Loucy (cell line): ENCODE measurements at regions not wholly inside any gene's neighbourhood (a gene's known extent, or its start where the extent isn't known, plus 50 kb on each side); places are given as distances from the start of the nearest gene placed in this dataset.

Experiments used
- H2AFZ ChIP-seq: fragments of 200-600 bp; sonication (generic); 2 replicates; pipeline ENCODE4 v1.6.0; 2016; ENCODE audit warnings: antibody characterized with exemption, mild to moderate bottlenecking, low read length, moderate library complexity
- H3F3A ChIP-seq: fragments of 200-600 bp; 2 replicates; pipeline ENCODE4 v1.6.0; 2016; ENCODE audit warnings: antibody characterized with exemption, low read depth, mild to moderate bottlenecking
- H3K27me3 ChIP-seq: fragments of 200-600 bp; sonication (generic); 2 replicates; pipeline ENCODE4 v1.6.1; 2014; ENCODE audit warnings: low read length, mild to moderate bottlenecking; ENCODE audit not compliant: insufficient read depth, poor library complexity, severe bottlenecking
- H3K36me3 ChIP-seq: fragments of 200-600 bp; sonication (generic); 2 replicates; pipeline ENCODE4 v1.6.1; 2016; ENCODE audit warnings: low read length; ENCODE audit not compliant: insufficient read depth
- H3K4me1 ChIP-seq: fragments of 200-600 bp; sonication (generic); 2 replicates; pipeline ENCODE4 v1.5.1; 2014; ENCODE audit warnings: low read length, mild to moderate bottlenecking; ENCODE audit not compliant: insufficient read depth, poor library complexity, severe bottlenecking
- H3K4me2 ChIP-seq: fragments of 200-600 bp; sonication (generic); 2 replicates; pipeline ENCODE4 v1.6.0; 2014; ENCODE audit warnings: antibody characterized with exemption, low read length, low read depth, mild to moderate bottlenecking; ENCODE audit not compliant: poor library complexity, severe bottlenecking
- H3K4me3 ChIP-seq: fragments of 200-600 bp; sonication (generic); 2 replicates; pipeline ENCODE4 v1.5.1; 2014; ENCODE audit warnings: low read length, mild to moderate bottlenecking, mixed read lengths; ENCODE audit not compliant: poor library complexity, severe bottlenecking
- H3K79me2 ChIP-seq: fragments of 200-600 bp; sonication (generic); 2 replicates; pipeline ENCODE4 v1.6.1; 2014; ENCODE audit warnings: low read length; ENCODE audit not compliant: insufficient read depth
- H3K9ac ChIP-seq: fragments of 200-600 bp; sonication (generic); 2 replicates; pipeline ENCODE4 v1.6.0; 2014; ENCODE audit warnings: mild to moderate bottlenecking, low read depth, low read length, moderate library complexity; ENCODE audit not compliant: poor library complexity, severe bottlenecking
- H3K9me2 ChIP-seq: fragments of 200-600 bp; sonication (generic); replicated peaks from 2 replicates; pipeline ENCODE4 v1.6.1; 2016; ENCODE audit warnings: low read depth, low read length, mixed read lengths
- H3K9me3 ChIP-seq: fragments of 200-600 bp; sonication (generic); 2 replicates; pipeline ENCODE4 v1.6.1; 2014; ENCODE audit warnings: mild to moderate bottlenecking, antibody characterized with exemption, low read length, low read depth; ENCODE audit not compliant: insufficient read depth
- H4K20me1 ChIP-seq: fragments of 200-600 bp; sonication (generic); 2 replicates; pipeline ENCODE4 v1.6.0; 2014; ENCODE audit warnings: antibody characterized with exemption, low read length, mild to moderate bottlenecking; ENCODE audit not compliant: insufficient read depth, poor library complexity, severe bottlenecking
- CTCF ChIP-seq: fragments of 200-600 bp; sonication (generic); conservative IDR thresholded peaks from 2 replicates; pipeline ENCODE4 v1.5.1; 2014; ENCODE audit warnings: mild to moderate bottlenecking, antibody characterized with exemption, low read length
- EZH2phosphoT487 ChIP-seq: fragments of 200-600 bp; IDR thresholded peaks from 2 replicates; pipeline ENCODE4 v1.6.1; 2018; ENCODE audit warnings: antibody characterized with exemption, mild to moderate bottlenecking, moderate library complexity, borderline replicate concordance

GRCh38 chr6:169070506-169071176 lies 183.0 kb downstream of the THBS2 start:
- Histone ChIP-seq H2AFZ (no peak overlapping the region), H3K4me2 (no peak overlapping the region), H4K20me1 (no peaks in the 10 kb centered on the region), H3F3A (no peaks in the 10 kb centered on the region), H3K36me3 (no peaks in the 10 kb centered on the region), H3K27me3 (no peaks in the 10 kb centered on the region), H3K4me3 (no peak overlapping the region), H3K9me2 (no peaks in the 10 kb centered on the region), H3K9ac (no peak overlapping the region), H3K79me2 (no peaks in the 10 kb centered on the region), H3K4me1 (no peaks in the 10 kb centered on the region), H3K9me3 (peaks cover 22% of the 10 kb centered on the region)
- TF ChIP-seq EZH2phosphoT487: no peak
- TF ChIP-seq CTCF: no peak

GRCh38 chr6:169069356-169069755 lies 184.3 kb downstream of the THBS2 start:
- Histone ChIP-seq H3K27me3 (no peaks in the 10 kb centered on the region), H3K36me3 (no peaks in the 10 kb centered on the region), H3K4me1 (no peaks in the 10 kb centered on the region), H4K20me1 (no peaks in the 10 kb centered on the region), H3K9ac (no peak overlapping the region), H3K4me2 (no peak overlapping the region), H3K4me3 (no peak overlapping the region), H3K9me3 (peaks cover 21% of the 10 kb centered on the region), H3K79me2 (no peaks in the 10 kb centered on the region), H2AFZ (no peak overlapping the region), H3F3A (no peaks in the 10 kb centered on the region), H3K9me2 (no peaks in the 10 kb centered on the region)
- no peak for TF ChIP-seq CTCF
- TF ChIP-seq EZH2phosphoT487: no peak

- no peaks in the 10 kb centered on the region for H4K20me1 ChIP-seq
- no peak overlapping the region for H3K9ac ChIP-seq
- TF ChIP-seq CTCF (no peak), EZH2phosphoT487 (no peak)
- H3K9me3 ChIP-seq: peaks cover 11% of the 10 kb centered on the region
- no peak overlapping the region for H3K4me3 ChIP-seq
- no peaks in the 10 kb centered on the region for H3K36me3 ChIP-seq
- no peaks in the 10 kb centered on the region for H3K27me3 ChIP-seq
- no peak overlapping the region for H2AFZ ChIP-seq
- no peaks in the 10 kb centered on the region for H3K79me2 ChIP-seq
- no peaks in the 10 kb centered on the region for H3F3A ChIP-seq
- H3K4me2 ChIP-seq: no peak overlapping the region
- H3K4me1 ChIP-seq: no peaks in the 10 kb centered on the region
- H3K9me2 ChIP-seq: no peaks in the 10 kb centered on the region
Measured at GRCh38 chr6:169064194-169064593, 189.5 kb downstream of the THBS2 start.
